GM23248 (cell line): ENCODE measurements at regions not wholly inside any gene's neighbourhood (a gene's known extent, or its start where the extent isn't known, plus 50 kb on each side); places are given as distances from the start of the nearest gene placed in this dataset.

Experiments
- EZH2 ChIP-seq: fragments of 200-600 bp; sonication (generic); IDR thresholded peaks from 2 replicates; pipeline ENCODE4 v1.6.1; 2018; ENCODE audit warnings: antibody characterized with exemption, mild to moderate bottlenecking; ENCODE audit not compliant: insufficient read depth, poor library complexity, severe bottlenecking
- EZH2phosphoT487 ChIP-seq: fragments of 200-600 bp; sonication (generic); IDR thresholded peaks from 2 replicates; pipeline ENCODE4 v1.6.1; 2018; ENCODE audit warnings: antibody characterized with exemption, moderate library complexity, mild to moderate bottlenecking, low read depth; ENCODE audit not compliant: insufficient read depth

DNA sequence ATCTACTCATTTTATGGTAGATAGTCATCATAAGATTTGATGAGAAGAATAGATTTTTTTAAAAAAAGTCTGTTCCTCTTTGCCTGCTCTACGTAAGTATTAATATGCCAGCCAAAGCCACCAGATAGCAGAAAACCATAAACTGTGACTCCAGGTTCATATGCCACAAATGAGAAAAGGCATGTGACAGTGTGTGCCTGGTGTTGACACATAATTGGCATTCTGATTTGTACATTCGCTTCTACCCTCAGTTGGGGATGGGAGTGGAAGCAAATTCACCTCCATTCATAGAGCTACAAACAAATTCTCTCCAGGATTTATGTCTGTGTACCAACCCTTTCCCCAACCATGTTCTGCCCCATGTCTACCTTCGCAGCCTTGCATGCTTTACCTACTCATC is 391.6 kb downstream of the PMP22 start:
- TF ChIP-seq EZH2phosphoT487 (no peak), EZH2 (no peak)
